ENCODE measurements at regions not wholly inside any gene's neighbourhood (a gene's known extent, or its start where the extent isn't known, plus 50 kb on each side); places are given as distances from the start of the nearest gene placed in this dataset.

DNA sequence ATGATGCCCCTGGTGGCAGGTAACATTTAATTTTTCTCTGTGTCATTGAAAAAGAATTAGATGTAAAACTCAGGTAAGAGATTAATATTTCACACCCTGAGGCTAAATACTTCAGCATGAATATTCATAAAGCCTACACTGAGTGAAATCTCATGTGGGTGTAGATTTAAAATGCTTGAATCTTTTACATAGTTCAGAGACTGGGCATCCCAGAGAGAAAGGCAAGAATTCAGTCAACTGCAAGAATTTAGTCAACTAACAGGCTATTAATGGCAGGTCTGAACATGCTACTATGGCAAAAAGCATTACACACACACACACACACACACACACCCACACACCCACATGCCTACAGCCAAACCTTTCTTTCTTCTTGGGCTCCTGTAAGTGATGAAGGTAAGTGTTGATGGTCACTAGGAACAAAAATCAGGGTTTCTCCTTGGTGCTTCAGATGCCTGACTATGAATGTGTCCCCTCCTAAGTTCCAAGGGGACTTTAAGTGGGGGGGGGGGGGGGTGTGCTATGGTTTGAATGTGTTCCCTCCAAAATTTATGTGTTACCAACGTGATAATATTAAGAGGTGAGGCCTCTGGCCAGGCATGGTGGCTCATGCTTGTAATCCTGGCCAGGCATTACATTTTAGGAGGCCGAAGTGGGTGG lies 63.7 kb upstream of the PSMD7 start:
- no peak for DNase-seq (ENCODE audit: insufficient read length, low spot score, missing footprints)
- H2AFZ ChIP-seq (ENCODE audit: low read length): no peak overlapping the region
- no peak overlapping the region for H3K27ac ChIP-seq (ENCODE audit: low read depth, low read length)
- H3K4me3 ChIP-seq (ENCODE audit: insufficient read depth, low read length): no peak overlapping the region
- H3K4me1 ChIP-seq (ENCODE audit: insufficient read depth, low read length): no peaks in the 10 kb centered on the region
- TF ChIP-seq, protein P1, sequence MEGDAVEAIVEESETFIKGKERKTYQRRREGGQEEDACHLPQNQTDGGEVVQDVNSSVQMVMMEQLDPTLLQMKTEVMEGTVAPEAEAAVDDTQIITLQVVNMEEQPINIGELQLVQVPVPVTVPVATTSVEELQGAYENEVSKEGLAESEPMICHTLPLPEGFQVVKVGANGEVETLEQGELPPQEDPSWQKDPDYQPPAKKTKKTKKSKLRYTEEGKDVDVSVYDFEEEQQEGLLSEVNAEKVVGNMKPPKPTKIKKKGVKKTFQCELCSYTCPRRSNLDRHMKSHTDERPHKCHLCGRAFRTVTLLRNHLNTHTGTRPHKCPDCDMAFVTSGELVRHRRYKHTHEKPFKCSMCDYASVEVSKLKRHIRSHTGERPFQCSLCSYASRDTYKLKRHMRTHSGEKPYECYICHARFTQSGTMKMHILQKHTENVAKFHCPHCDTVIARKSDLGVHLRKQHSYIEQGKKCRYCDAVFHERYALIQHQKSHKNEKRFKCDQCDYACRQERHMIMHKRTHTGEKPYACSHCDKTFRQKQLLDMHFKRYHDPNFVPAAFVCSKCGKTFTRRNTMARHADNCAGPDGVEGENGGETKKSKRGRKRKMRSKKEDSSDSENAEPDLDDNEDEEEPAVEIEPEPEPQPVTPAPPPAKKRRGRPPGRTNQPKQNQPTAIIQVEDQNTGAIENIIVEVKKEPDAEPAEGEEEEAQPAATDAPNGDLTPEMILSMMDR (IDR thresholded peaks at IDR 0.05; ENCODE audit: extremely low read depth, low read depth, low read length): no peak
- H3K27me3 ChIP-seq (ENCODE audit: insufficient read depth, low read length): no peaks in the 10 kb centered on the region
- H3K4me2 ChIP-seq (ENCODE audit: insufficient read depth, low read length): no peak overlapping the region
- H4K20me1 ChIP-seq (ENCODE audit: insufficient read depth, low read length): no peaks in the 10 kb centered on the region
- H3K9me3 ChIP-seq (ENCODE audit: low read depth, low read length): no peaks in the 10 kb centered on the region
- no peaks in the 10 kb centered on the region for H3K36me3 ChIP-seq (ENCODE audit: insufficient read depth, low read length)
- H3K79me2 ChIP-seq (ENCODE audit: insufficient read depth, low read length): no peaks in the 10 kb centered on the region

DNA sequence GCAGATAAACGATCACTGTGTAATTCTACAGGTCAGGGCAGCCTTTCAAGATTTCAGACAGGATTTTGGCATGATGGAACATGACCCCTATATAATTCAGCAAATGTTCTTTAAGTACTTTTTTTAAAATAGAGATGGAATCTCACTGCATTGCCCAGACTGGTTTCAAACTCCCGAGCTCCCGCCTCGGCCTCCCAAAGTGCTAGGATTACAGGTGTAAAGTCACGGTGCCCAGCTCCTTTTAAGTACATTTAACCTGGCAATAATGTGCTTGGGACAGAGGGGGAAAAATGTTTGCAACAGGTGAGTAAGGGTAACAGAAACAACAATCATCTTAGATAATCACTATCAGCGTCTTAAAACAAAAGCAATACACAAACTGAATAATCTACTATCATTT lies 66.5 kb upstream of the PSMD7 start:
- Histone ChIP-seq H3K36me3 (ENCODE audit: insufficient read depth, low read length) (no peaks in the 10 kb centered on the region), H3K27me3 (ENCODE audit: insufficient read depth, low read length) (no peaks in the 10 kb centered on the region), H3K4me2 (ENCODE audit: insufficient read depth, low read length) (no peak overlapping the region), H3K9me3 (ENCODE audit: low read depth, low read length) (no peaks in the 10 kb centered on the region), H3K79me2 (ENCODE audit: insufficient read depth, low read length) (no peaks in the 10 kb centered on the region), H3K27ac (ENCODE audit: low read depth, low read length) (no peak overlapping the region), H3K4me3 (ENCODE audit: insufficient read depth, low read length) (no peak overlapping the region), H2AFZ (ENCODE audit: low read length) (no peak overlapping the region), H3K4me1 (ENCODE audit: insufficient read depth, low read length) (no peaks in the 10 kb centered on the region), H4K20me1 (ENCODE audit: insufficient read depth, low read length) (no peaks in the 10 kb centered on the region)
- DNase-seq (ENCODE audit: insufficient read length, low spot score, missing footprints): no peak
- TF ChIP-seq, protein P1 (IDR thresholded peaks at IDR 0.05; ENCODE audit: extremely low read depth, low read depth, low read length): no peak

DNA sequence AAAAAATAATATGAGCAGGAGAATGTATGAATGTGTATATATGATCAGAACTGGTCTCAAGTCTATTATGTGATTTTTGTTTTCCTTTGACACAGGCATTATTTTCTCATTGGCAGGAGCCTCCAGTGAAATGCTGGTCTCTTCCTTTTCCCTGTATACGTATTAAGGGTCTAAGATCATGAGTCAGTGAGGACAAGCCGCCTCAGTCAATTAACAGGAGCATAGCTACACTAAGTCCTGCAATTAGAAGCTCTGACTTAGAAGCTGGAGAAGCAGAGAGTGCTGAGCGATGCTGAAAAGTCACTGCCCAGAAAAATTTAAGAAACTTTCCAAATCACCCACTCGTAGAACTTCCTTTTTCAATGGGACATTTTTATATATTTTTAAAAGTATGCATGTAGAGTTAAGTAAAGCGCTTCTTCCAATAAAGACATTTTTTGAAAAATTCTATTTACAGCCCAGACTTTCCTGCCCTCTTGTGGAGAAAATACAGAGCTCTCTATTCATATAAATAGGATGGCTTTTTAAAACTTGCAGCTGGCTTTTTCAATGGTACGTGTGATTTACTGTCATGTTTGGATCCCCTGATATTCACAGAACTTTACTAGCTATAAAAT lies 70.2 kb upstream of the PSMD7 start:
- no peaks in the 10 kb centered on the region for H3K36me3 ChIP-seq (ENCODE audit: insufficient read depth, low read length)
- H3K9me3 ChIP-seq (ENCODE audit: low read depth, low read length): no peaks in the 10 kb centered on the region
- TF ChIP-seq, protein P1 (IDR thresholded peaks at IDR 0.05; ENCODE audit: extremely low read depth, low read depth, low read length): peak; percentile 53
- no peak for DNase-seq (ENCODE audit: insufficient read length, low spot score, missing footprints)
- no peak overlapping the region for H3K27ac ChIP-seq (ENCODE audit: low read depth, low read length)
- no peak overlapping the region for H3K4me3 ChIP-seq (ENCODE audit: insufficient read depth, low read length)
- H3K4me2 ChIP-seq (ENCODE audit: insufficient read depth, low read length): no peak overlapping the region
- H3K27me3 ChIP-seq (ENCODE audit: insufficient read depth, low read length): no peaks in the 10 kb centered on the region
- H3K4me1 ChIP-seq (ENCODE audit: insufficient read depth, low read length): no peaks in the 10 kb centered on the region
- no peaks in the 10 kb centered on the region for H4K20me1 ChIP-seq (ENCODE audit: insufficient read depth, low read length)
- H3K79me2 ChIP-seq (ENCODE audit: insufficient read depth, low read length): no peaks in the 10 kb centered on the region
- H2AFZ ChIP-seq (ENCODE audit: low read length): no peak overlapping the region

DNA sequence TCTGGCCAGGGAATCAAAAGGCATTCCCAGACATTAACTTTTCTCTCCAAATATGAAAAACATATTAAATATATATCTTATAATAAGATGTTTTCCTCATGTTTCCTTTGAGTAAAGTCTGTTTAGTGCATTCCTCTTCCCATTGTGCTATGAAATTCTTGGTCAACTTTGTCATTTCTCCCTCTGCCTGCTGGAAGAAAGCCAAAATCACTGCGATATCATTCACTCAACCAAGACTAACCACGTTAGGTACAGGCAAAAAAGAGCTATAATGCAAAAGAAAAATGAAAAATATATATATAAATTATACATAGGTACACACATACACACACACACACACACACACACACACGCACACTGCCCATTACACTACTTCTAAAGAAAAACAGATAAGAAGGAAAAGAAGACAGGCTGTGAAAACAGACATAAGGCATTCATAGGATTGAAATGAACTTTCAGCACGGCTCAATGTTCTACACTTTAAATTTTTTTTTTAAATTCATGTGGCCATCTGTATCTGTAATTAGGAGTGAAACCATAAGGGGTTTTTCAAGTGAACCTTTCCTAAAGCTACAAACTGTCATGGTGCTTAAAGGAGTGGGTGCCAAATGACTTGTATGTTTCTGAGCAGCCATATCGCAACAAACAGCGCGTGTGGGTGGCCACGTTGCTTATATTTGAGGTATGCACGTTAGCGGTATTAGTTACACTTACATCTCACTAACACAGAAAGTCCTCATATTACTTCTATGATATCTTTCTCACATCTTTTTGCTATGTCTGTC lies 71.6 kb upstream of the PSMD7 start:
- Histone ChIP-seq H3K79me2 (ENCODE audit: insufficient read depth, low read length) (no peaks in the 10 kb centered on the region), H2AFZ (ENCODE audit: low read length) (no peak overlapping the region), H3K4me2 (ENCODE audit: insufficient read depth, low read length) (no peak overlapping the region), H3K36me3 (ENCODE audit: insufficient read depth, low read length) (no peaks in the 10 kb centered on the region), H3K27me3 (ENCODE audit: insufficient read depth, low read length) (no peaks in the 10 kb centered on the region), H3K9me3 (ENCODE audit: low read depth, low read length) (no peaks in the 10 kb centered on the region), H3K27ac (ENCODE audit: low read depth, low read length) (no peak overlapping the region), H4K20me1 (ENCODE audit: insufficient read depth, low read length) (no peaks in the 10 kb centered on the region), H3K4me3 (ENCODE audit: insufficient read depth, low read length) (no peak overlapping the region), H3K4me1 (ENCODE audit: insufficient read depth, low read length) (no peaks in the 10 kb centered on the region)
- TF ChIP-seq, protein P1 (IDR thresholded peaks at IDR 0.05; ENCODE audit: extremely low read depth, low read depth, low read length): no peak
- DNase-seq (ENCODE audit: insufficient read length, low spot score, missing footprints): no peak
